PC-9 (cell line): ENCODE measurements at regions not wholly inside any gene's neighbourhood (a gene's known extent, or its start where the extent isn't known, plus 50 kb on each side); places are given as distances from the start of the nearest gene placed in this dataset.
A peak's percentile ranks its signal among the peaks of the same experiment; 100 is the strongest.

Experiments used
- BruUV-seq: library from RNA; stranded (reverse); fragments of 400-500 nt; replicated peaks from 2 replicates; lab custom pipeline; 2021; lab: Mats Ljungman, UMichigan
- CTCF ChIA-PET: fragments of 300-600 bp; sonication (Branson Sonifier 250); formaldehyde crosslinking; loops from one replicate; lab custom pipeline; 2022; ENCODE audit warnings: antibody characterized with exemption; lab: Charles Lee
- POLR2A ChIA-PET: fragments of 300-600 bp; sonication (Branson Sonifier 250); formaldehyde crosslinking; loops from one replicate; lab custom pipeline; 2022; ENCODE audit warnings: antibody characterized with exemption; ENCODE audit not compliant: unreplicated experiment; lab: Charles Lee
- DNase-seq, 2 experiments: peaks; one replicate each; pipeline versions ENCODE4 v3.0.0 to v3.0.0-alpha.2; 2015 to 2022; ENCODE audit warnings: mixed read lengths in 1 of 2
- H2AFZ ChIP-seq: fragments of 200-600 bp; sonication (generic); 2 replicates; pipeline ENCODE4 v1.8.1; 2017; ENCODE audit warnings: antibody characterized with exemption
- H3F3A ChIP-seq: fragments of 200-600 bp; sonication (generic); 2 replicates; pipeline ENCODE4 v1.8.1; 2017; ENCODE audit warnings: antibody characterized with exemption, mild to moderate bottlenecking, low read depth; ENCODE audit not compliant: insufficient read depth
- H3K27ac ChIP-seq: fragments of 200-600 bp; sonication (generic); 2 replicates; pipeline ENCODE4 v1.6.1; 2016; ENCODE audit warnings: mixed run types
- H3K27me3 ChIP-seq: fragments of 200-600 bp; sonication (generic); 2 replicates; pipeline ENCODE4 v1.6.1; 2016; ENCODE audit warnings: low read depth, mixed run types; ENCODE audit not compliant: insufficient read depth
- H3K36me3 ChIP-seq: fragments of 200-600 bp; sonication (generic); 2 replicates; pipeline ENCODE4 v1.6.1; 2016; ENCODE audit warnings: low read depth, mixed run types
- H3K4me1 ChIP-seq: fragments of 200-600 bp; sonication (generic); replicated peaks from 2 replicates; pipeline ENCODE4 v1.6.1; 2016; ENCODE audit warnings: mixed run types; ENCODE audit not compliant: insufficient read depth
- H3K4me2 ChIP-seq: fragments of 200-600 bp; sonication (generic); 2 replicates; pipeline ENCODE4 v1.6.1; 2017; ENCODE audit warnings: mixed run types
- H3K4me3 ChIP-seq: fragments of 200-600 bp; sonication (generic); 2 replicates; pipeline ENCODE4 v1.6.1; 2016; ENCODE audit warnings: mixed run types
- H3K79me2 ChIP-seq: fragments of 200-600 bp; sonication (generic); 2 replicates; pipeline ENCODE4 v1.6.1; 2017; ENCODE audit warnings: low read depth, mixed run types
- H3K9me2 ChIP-seq: fragments of 200-600 bp; sonication (generic); 2 replicates; pipeline ENCODE4 v1.8.1; 2017; ENCODE audit warnings: mild to moderate bottlenecking; ENCODE audit not compliant: insufficient read depth
- H3K9me3 ChIP-seq: fragments of 200-600 bp; sonication (generic); 2 replicates; pipeline ENCODE4 v1.8.1; 2016; ENCODE audit warnings: low read depth; ENCODE audit not compliant: insufficient read depth
- H4K20me1 ChIP-seq: fragments of 200-600 bp; sonication (generic); 2 replicates; pipeline ENCODE4 v1.8.1; 2017; ENCODE audit not compliant: insufficient read depth
- CTCF ChIP-seq: fragments of 200-600 bp; sonication (generic); conservative IDR thresholded peaks from 2 replicates; pipeline ENCODE4 v1.6.1; 2017; ENCODE audit warnings: mixed run types, antibody characterized with exemption, mild to moderate bottlenecking, moderate library complexity
- EZH2 ChIP-seq: fragments of 200-600 bp; sonication (generic); IDR thresholded peaks from 2 replicates; pipeline ENCODE4 v1.8.0; 2017; ENCODE audit warnings: antibody characterized with exemption, low read depth
- intact Hi-C: fragments of 100-400 bp; cut with micrococcal nuclease; formaldehyde crosslinking; loops from one replicate; pipeline ENCODE4 v1.10.0; 2022; ENCODE audit not compliant: unreplicated experiment

- H3K4me3 ChIP-seq = peak overlapping the region; percentile 76
- peaks cover 10% of the 10 kb centered on the region; the same call in 1 of the 2 replicates for H4K20me1 ChIP-seq
- no peaks in the 10 kb centered on the region for H3K36me3 ChIP-seq
- POLR2A ChIA-PET = no interaction called here
- H3K9me3 ChIP-seq = no peaks in the 10 kb centered on the region
- no peaks in the 10 kb centered on the region for H3K9me2 ChIP-seq
- TSS peak; percentile 51 for BruUV-seq
- peak overlapping the region; percentile 29; the same call in 1 of the 2 replicates for H2AFZ ChIP-seq
- intact Hi-C loops = loop anchor here (2.0 to 5.0 kb wide), 4 partner anchors 19 to 84 kb away; no protein-coding TSS in a partner anchor
- CTCF ChIA-PET = no interaction called here
- H3K4me2 ChIP-seq = peak overlapping the region; percentile 86
- H3K4me1 ChIP-seq = peaks cover 43% of the 10 kb centered on the region
- DNase-seq = peak in 1 of 2 experiments; percentile 12
- H3K79me2 ChIP-seq = peaks cover 62% of the 10 kb centered on the region
- H3K27me3 ChIP-seq = no peaks in the 10 kb centered on the region
- peak overlapping the region; percentile 90 for H3K27ac ChIP-seq
- H3F3A ChIP-seq = peaks cover 29% of the 10 kb centered on the region
- no peak for TF ChIP-seq EZH2
- no peak for TF ChIP-seq CTCF
Observed at GRCh38 chr3:11717768-11718636, 74.3 kb upstream of the VGLL4 start.

GRCh38 chr3:11717301-11717700, 73.6 kb upstream of the VGLL4 start:
- Histone ChIP-seq H3K9me3 (no peaks in the 10 kb centered on the region), H3K36me3 (no peaks in the 10 kb centered on the region), H3K4me3 (peak overlapping the region; percentile 76), H2AFZ (no peak overlapping the region), H3F3A (peaks cover 29% of the 10 kb centered on the region), H3K27ac (peak overlapping the region; percentile 90), H3K79me2 (peaks cover 69% of the 10 kb centered on the region), H3K9me2 (no peaks in the 10 kb centered on the region), H3K27me3 (no peaks in the 10 kb centered on the region), H3K4me2 (peak overlapping the region; percentile 86), H4K20me1 (peaks cover 10% of the 10 kb centered on the region; the same call in 1 of the 2 replicates), H3K4me1 (peaks cover 38% of the 10 kb centered on the region)
- POLR2A ChIA-PET = no interaction called here
- intact Hi-C loops = loop anchor here (5.0 kb wide), 2 partner anchors 45 to 85 kb away; no protein-coding TSS in a partner anchor
- TF ChIP-seq CTCF (no peak), EZH2 (no peak)
- no TSS peak for BruUV-seq
- CTCF ChIA-PET = no interaction called here
- no peak for DNase-seq

GRCh38 chr3:11716573-11717290, 73.0 kb upstream of the VGLL4 start:
- CTCF ChIA-PET = no interaction called here
- peaks cover 10% of the 10 kb centered on the region; the same call in 1 of the 2 replicates for H4K20me1 ChIP-seq
- H3K9me2 ChIP-seq = no peaks in the 10 kb centered on the region
- H3K27me3 ChIP-seq = no peaks in the 10 kb centered on the region
- H3K4me2 ChIP-seq = peak overlapping the region; percentile 86
- H2AFZ ChIP-seq = no peak overlapping the region
- POLR2A ChIA-PET = interaction anchor here (0.6 kb wide), 1 partner anchor 494 kb away, joined by 7 read pairs; no protein-coding TSS in a partner anchor
- peaks cover 33% of the 10 kb centered on the region for H3K4me1 ChIP-seq
- no peak for DNase-seq
- TF ChIP-seq CTCF (no peak), EZH2 (no peak)
- H3K4me3 ChIP-seq = peak overlapping the region; percentile 76; the same call in 1 of the 2 replicates
- H3F3A ChIP-seq = peaks cover 29% of the 10 kb centered on the region
- no peaks in the 10 kb centered on the region for H3K9me3 ChIP-seq
- intact Hi-C loops = loop anchor here (5.0 kb wide), 2 partner anchors 44 to 86 kb away; no protein-coding TSS in a partner anchor
- peaks cover 73% of the 10 kb centered on the region for H3K79me2 ChIP-seq
- no peaks in the 10 kb centered on the region for H3K36me3 ChIP-seq
- no TSS peak for BruUV-seq
- H3K27ac ChIP-seq = peak overlapping the region; percentile 90
